ENCODE measurements at regions not wholly inside any gene's neighbourhood (a gene's known extent, or its start where the extent isn't known, plus 50 kb on each side); places are given as distances from the start of the nearest gene placed in this dataset.

- no peak for TF ChIP-seq CTCF (IDR thresholded peaks at IDR 0.05; ENCODE audit: extremely low read depth in 1 of 2, insufficient read depth in 1 of 2, low read depth in 1 of 2, low read length in 2 of 2)
- TF ChIP-seq EZH2 (IDR thresholded peaks at IDR 0.05; ENCODE audit: borderline replicate concordance, low read depth, low read length, severe bottlenecking), result no peak
Measured at GRCh38 chr22:40111451-40111850, 66.3 kb upstream of the TNRC6B start.

Measured in endothelial cell of umbilical vein (primary cell).